Hematopoietic multipotent progenitor cell treated with erythropoietin and hydrocortisone succinate and interleukin-3 and kit ligand, for 15 days (in vitro differentiated cells): ENCODE measurements at regions not wholly inside any gene's neighbourhood (a gene's known extent, or its start where the extent isn't known, plus 50 kb on each side); places are given as distances from the start of the nearest gene placed in this dataset.

Experiments used
- DNase-seq: peaks from one replicate; pipeline ENCODE4 v3.0.0-alpha.2; 2015; ENCODE audit warnings: low spot score

- no peak for DNase-seq
Observed at GRCh38 chr22:48882636-48883200, 945.0 kb downstream of the BRD1 start.

- no peak for DNase-seq
Observed at GRCh38 chr22:48881326-48881980, 946.2 kb downstream of the BRD1 start.

GRCh38 chr22:48880749-48881148 is 946.9 kb downstream of the BRD1 start:
- DNase-seq = no peak

- no peak for DNase-seq
Observed at GRCh38 chr22:48876951-48877350, 950.7 kb downstream of the BRD1 start.

GRCh38 chr22:48874956-48875355 is 952.7 kb downstream of the BRD1 start:
- DNase-seq = no peak

GRCh38 chr22:48873191-48873520 is 954.5 kb downstream of the BRD1 start:
- DNase-seq = no peak

GRCh38 chr22:48872271-48873190 is 955.1 kb downstream of the BRD1 start:
- no peak for DNase-seq

GRCh38 chr22:48871176-48871840 is 956.4 kb downstream of the BRD1 start:
- DNase-seq = no peak

GRCh38 chr22:48870436-48870835 is 957.2 kb downstream of the BRD1 start:
- DNase-seq = no peak

GRCh38 chr22:48869788-48870187 is 957.9 kb downstream of the BRD1 start:
- DNase-seq = no peak

- DNase-seq = no peak
Observed at GRCh38 chr22:48869161-48869560, 958.5 kb downstream of the BRD1 start.

GRCh38 chr22:48868554-48868953 is 959.1 kb downstream of the BRD1 start:
- no peak for DNase-seq

- no peak for DNase-seq
Observed at GRCh38 chr22:48867891-48868290, 959.8 kb downstream of the BRD1 start.

GRCh38 chr22:48866906-48867681 is 960.6 kb downstream of the BRD1 start:
- no peak for DNase-seq

- no peak for DNase-seq
Observed at GRCh38 chr22:48864748-48865147, 962.9 kb downstream of the BRD1 start.

- no peak for DNase-seq
Observed at GRCh38 chr22:48863965-48864528, 963.6 kb downstream of the BRD1 start.

GRCh38 chr22:48860557-48860956 is 967.1 kb downstream of the BRD1 start:
- no peak for DNase-seq

GRCh38 chr22:48858856-48859255 is 968.8 kb downstream of the BRD1 start:
- no peak for DNase-seq

GRCh38 chr22:48858121-48858520 is 969.6 kb downstream of the BRD1 start:
- no peak for DNase-seq

- DNase-seq = no peak
Observed at GRCh38 chr22:48857202-48857805, 970.4 kb downstream of the BRD1 start.

GRCh38 chr22:48856308-48856615 is 971.4 kb downstream of the BRD1 start:
- DNase-seq = no peak
